ENCODE measurements at regions not wholly inside any gene's neighbourhood (a gene's known extent, or its start where the extent isn't known, plus 50 kb on each side); places are given as distances from the start of the nearest gene placed in this dataset.

- WGBS (ENCODE audit: insufficient coverage, insufficient replicate concordance, low lambda C conversion rate, missing lambda C conversion rate) = 13% methylated on average over 2 of the region's 2 CpGs
These were observed 329.0 kb downstream of the C11orf87 start for GRCh38 chr11:109750964-109751363.

GRCh38 chr11:109752212-109752825, 330.3 kb downstream of the C11orf87 start:
- H3K27me3 ChIP-seq (replicated peaks in 1 of 2; ENCODE audit: control insufficient read depth in 2 of 2, insufficient read depth in 2 of 2, low read length in 1 of 2) = no peaks in the 10 kb centered on the region
- CTCF ChIA-PET = no interaction called here
- no peaks in the 10 kb centered on the region for H3K9me3 ChIP-seq (replicated peaks; ENCODE audit: control insufficient read depth, insufficient read depth, low read length)
- no peaks in the 10 kb centered on the region for H3K36me3 ChIP-seq (ENCODE audit: control insufficient read depth in 2 of 2, insufficient read depth in 2 of 2, low read length in 1 of 2)
- in situ Hi-C loops (cut with MboI) (no loop called here), intact Hi-C loops (cut with micrococcal nuclease; ENCODE audit: unreplicated experiment) (no loop called here)
- FAIRE-seq (peak; percentile 69), DNase-seq (ENCODE audit: low read depth, low spot score) (no peak), ATAC-seq (no peak)
- no peak overlapping the region for H3K27ac ChIP-seq (ENCODE audit: control insufficient read depth, insufficient read depth)
- POLR2A ChIA-PET = no interaction called here
- no peak overlapping the region for H3K4me3 ChIP-seq
- no peak overlapping the region for H3K9ac ChIP-seq (ENCODE audit: control insufficient read depth, insufficient read depth, low read length)
- no peaks in the 10 kb centered on the region for H4K20me1 ChIP-seq (ENCODE audit: control insufficient read depth, insufficient read depth)
- H2AFZ ChIP-seq (ENCODE audit: control insufficient read depth, low read depth, low read length) = no peak overlapping the region
- 23% methylated on average over 5 of the region's 5 CpGs for WGBS (ENCODE audit: insufficient coverage, insufficient replicate concordance, low lambda C conversion rate, missing lambda C conversion rate)
- no TSS peak for BruUV-seq (replicated peaks)
- SMC1A ChIA-PET (ENCODE audit: uncharacterized antibody, unreplicated experiment) = no interaction called here
- TF ChIP-seq ETV6 (conservative IDR thresholded peaks at IDR 0.05 in 1 of 2, IDR thresholded peaks at IDR 0.05 in 1 of 2; ENCODE audit: borderline replicate concordance in 1 of 2, low read depth in 1 of 2) = no peak
- TF ChIP-seq CEBPB (IDR thresholded peaks at IDR 0.05; ENCODE audit: borderline replicate concordance in 1 of 2, low read depth in 2 of 2, low read length in 2 of 2) = no peak
- no peaks in the 10 kb centered on the region for H3K4me1 ChIP-seq (ENCODE audit: control insufficient read depth, insufficient read depth, low read length)
- H3K4me2 ChIP-seq (ENCODE audit: control insufficient read depth, insufficient read depth) = no peak overlapping the region
- H3K79me2 ChIP-seq (ENCODE audit: control insufficient read depth, insufficient read depth, low read length) = no peaks in the 10 kb centered on the region
- RAD21 ChIA-PET (ENCODE audit: unreplicated experiment) = no interaction called here

More at GRCh38 chr11:109750964-109751363, 329.0 kb downstream of the C11orf87 start:
- DNase-seq (ENCODE audit: low read depth, low spot score) (no peak), ATAC-seq (no peak), FAIRE-seq (no peak)
- Histone ChIP-seq H3K4me1 (ENCODE audit: control insufficient read depth, insufficient read depth, low read length) (no peaks in the 10 kb centered on the region), H3K9ac (ENCODE audit: control insufficient read depth, insufficient read depth, low read length) (no peak overlapping the region), H2AFZ (ENCODE audit: control insufficient read depth, low read depth, low read length) (no peak overlapping the region), H3K4me3 (no peak overlapping the region), H4K20me1 (ENCODE audit: control insufficient read depth, insufficient read depth) (no peaks in the 10 kb centered on the region), H3K27me3 (replicated peaks in 1 of 2; ENCODE audit: control insufficient read depth in 2 of 2, insufficient read depth in 2 of 2, low read length in 1 of 2) (no peaks in the 10 kb centered on the region; a peak in 1 of 4 replicates), H3K9me3 (replicated peaks; ENCODE audit: control insufficient read depth, insufficient read depth, low read length) (no peaks in the 10 kb centered on the region), H3K27ac (ENCODE audit: control insufficient read depth, insufficient read depth) (no peak overlapping the region), H3K36me3 (ENCODE audit: control insufficient read depth in 2 of 2, insufficient read depth in 2 of 2, low read length in 1 of 2) (no peaks in the 10 kb centered on the region), H3K4me2 (ENCODE audit: control insufficient read depth, insufficient read depth) (no peak overlapping the region), H3K79me2 (ENCODE audit: control insufficient read depth, insufficient read depth, low read length) (no peaks in the 10 kb centered on the region)
- BruUV-seq (replicated peaks) = no TSS peak
- intact Hi-C loops (cut with micrococcal nuclease; ENCODE audit: unreplicated experiment) (no loop called here), in situ Hi-C loops (cut with MboI) (no loop called here)
- ChIA-PET RAD21 (ENCODE audit: unreplicated experiment) (no interaction called here), POLR2A (no interaction called here), SMC1A (ENCODE audit: uncharacterized antibody, unreplicated experiment) (no interaction called here), CTCF (no interaction called here)
- no peak for TF ChIP-seq TCF12 (IDR thresholded peaks at IDR 0.05; ENCODE audit: low read depth, low read length)
- no peak for TF ChIP-seq ZZZ3 (IDR thresholded peaks at IDR 0.05; ENCODE audit: control insufficient read depth, insufficient read length, low read depth)
- no peak for TF ChIP-seq BCL11A (IDR thresholded peaks at IDR 0.05; ENCODE audit: low read depth, low read length)
- TF ChIP-seq POU2F2 (IDR thresholded peaks at IDR 0.05; ENCODE audit: borderline replicate concordance, low read depth, low read length) = no peak
- TF ChIP-seq IKZF1 (conservative IDR thresholded peaks at IDR 0.05) = no peak
